B cell (primary cell): ENCODE measurements at regions not wholly inside any gene's neighbourhood (a gene's known extent, or its start where the extent isn't known, plus 50 kb on each side); places are given as distances from the start of the nearest gene placed in this dataset.

ENCODE experiments used
- CTCF ChIP-seq: fragments of 200-600 bp; IDR thresholded peaks from one replicate; pipeline ENCODE4 v1.8.0; 2022; ENCODE audit warnings: antibody characterized with exemption, mild to moderate bottlenecking
- EZH2 ChIP-seq: IDR thresholded peaks from 2 replicates; pipeline ENCODE4 v1.6.1; 2012; ENCODE audit warnings: borderline replicate concordance, low read depth, mild to moderate bottlenecking, moderate library complexity, low read length; ENCODE audit not compliant: insufficient read depth, poor library complexity, severe bottlenecking

- TF ChIP-seq CTCF (no peak), EZH2 (no peak)
Measured at GRCh38 chr11:42770444-42771065, 541.2 kb upstream of the API5 start.
